Panc1 (cell line): ENCODE measurements at regions not wholly inside any gene's neighbourhood (a gene's known extent, or its start where the extent isn't known, plus 50 kb on each side); places are given as distances from the start of the nearest gene placed in this dataset.

Experiments
- ATAC-seq: fragments of 200-7000 bp; cut with Tn5 transposase; 2 replicates; pipeline ENCODE4 v1.9.1; 2020; ENCODE audit warnings: mild to moderate bottlenecking, moderate library complexity
- BruUV-seq: library from RNA; stranded (reverse); fragments of 400-500 nt; replicated peaks from 2 replicates; lab custom pipeline; 2021; lab: Mats Ljungman, UMichigan
- CTCF ChIA-PET: fragments of 300-600 bp; sonication (Branson Sonifier 250); formaldehyde crosslinking; loops from one replicate; lab custom pipeline; 2022; ENCODE audit warnings: antibody characterized with exemption; lab: Charles Lee
- POLR2A ChIA-PET: fragments of 300-600 bp; sonication (Branson Sonifier 250); formaldehyde crosslinking; loops from one replicate; lab custom pipeline; 2022; ENCODE audit warnings: antibody characterized with exemption; lab: Charles Lee
- DNase-seq: peaks from one replicate; pipeline ENCODE4 v3.0.0-alpha.2; 2010; ENCODE audit warnings: low read depth, low spot score
- H3K27ac ChIP-seq: 2 replicates; pipeline ENCODE4 v1.5.1; 2011; ENCODE audit warnings: mild to moderate bottlenecking, low read length, inconsistent platforms
- H3K27me3 ChIP-seq: fragments of 200-500 bp; sonication (Bioruptor generic); 2 replicates; pipeline ENCODE4 v1.6.0; 2014; ENCODE audit warnings: low read length, inconsistent platforms; ENCODE audit not compliant: control insufficient read depth, insufficient read depth
- H3K36me3 ChIP-seq: fragments of 200-500 bp; sonication (Bioruptor generic); 2 replicates; pipeline ENCODE4 v1.5.1; 2014; ENCODE audit warnings: inconsistent platforms, mild to moderate bottlenecking, low read length, moderate library complexity; ENCODE audit not compliant: control insufficient read depth, insufficient read depth
- H3K4me1 ChIP-seq: 2 replicates; pipeline ENCODE4 v1.5.1; 2011; ENCODE audit warnings: inconsistent platforms, mild to moderate bottlenecking, low read length, moderate library complexity; ENCODE audit not compliant: control insufficient read depth, insufficient read depth
- H3K4me3 ChIP-seq, 2 experiments: 2 replicates each; pipeline ENCODE4 v1.5.1; 2011 to 2012; ENCODE audit warnings: low read depth in 2 of 2, low read length in 2 of 2, mild to moderate bottlenecking in 2 of 2, inconsistent platforms in 1 of 2, moderate library complexity in 1 of 2
- H3K9me3 ChIP-seq: fragments of 200-500 bp; sonication (Bioruptor generic); 2 replicates; pipeline ENCODE4 v1.5.1; 2014; ENCODE audit warnings: low read depth, mild to moderate bottlenecking, inconsistent platforms, low read length, moderate library complexity; ENCODE audit not compliant: control insufficient read depth, insufficient read depth
- POLR2AphosphoS5 ChIP-seq: IDR thresholded peaks from 2 replicates; pipeline ENCODE4 v1.6.1; 2012; ENCODE audit warnings: mild to moderate bottlenecking, low read depth, low read length, moderate library complexity
- SIN3A ChIP-seq: IDR thresholded peaks from 2 replicates; pipeline ENCODE4 v1.6.1; 2012; ENCODE audit warnings: low read depth, mild to moderate bottlenecking, low read length, moderate library complexity, borderline replicate concordance; ENCODE audit not compliant: insufficient read depth
- TCF7L2 ChIP-seq: IDR thresholded peaks from 2 replicates; pipeline ENCODE4 v1.6.1; 2011; ENCODE audit warnings: mild to moderate bottlenecking, low read depth, low read length, inconsistent platforms
- in situ Hi-C: cut with HindIII; loops from 2 replicates; pipeline ENCODE4 v1.10.0; 2016; ENCODE audit warnings: low sequenced_read_pairs, low pct_unique_long_range_greater_than_20kb
- intact Hi-C: fragments of 100-400 bp; cut with micrococcal nuclease; formaldehyde crosslinking; loops from one replicate; pipeline ENCODE4 v1.10.0; 2022; ENCODE audit not compliant: unreplicated experiment
- TF ChIP-seq, protein P1 (sequence below): fragments of 450-650 bp; IDR thresholded peaks from 2 replicates; pipeline ENCODE4 v1.5.1; 2017; ENCODE audit warnings: mild to moderate bottlenecking
- TF ChIP-seq, protein P2 (sequence below), 2 experiments: IDR thresholded peaks; 2 replicates each; pipeline ENCODE4 v1.6.1; 2011 to 2012; ENCODE audit warnings: low read depth in 2 of 2, control low read depth in 1 of 2, low read length in 1 of 2, mild to moderate bottlenecking in 1 of 2, moderate library complexity in 1 of 2; ENCODE audit not compliant: insufficient read depth in 1 of 2

DNA sequence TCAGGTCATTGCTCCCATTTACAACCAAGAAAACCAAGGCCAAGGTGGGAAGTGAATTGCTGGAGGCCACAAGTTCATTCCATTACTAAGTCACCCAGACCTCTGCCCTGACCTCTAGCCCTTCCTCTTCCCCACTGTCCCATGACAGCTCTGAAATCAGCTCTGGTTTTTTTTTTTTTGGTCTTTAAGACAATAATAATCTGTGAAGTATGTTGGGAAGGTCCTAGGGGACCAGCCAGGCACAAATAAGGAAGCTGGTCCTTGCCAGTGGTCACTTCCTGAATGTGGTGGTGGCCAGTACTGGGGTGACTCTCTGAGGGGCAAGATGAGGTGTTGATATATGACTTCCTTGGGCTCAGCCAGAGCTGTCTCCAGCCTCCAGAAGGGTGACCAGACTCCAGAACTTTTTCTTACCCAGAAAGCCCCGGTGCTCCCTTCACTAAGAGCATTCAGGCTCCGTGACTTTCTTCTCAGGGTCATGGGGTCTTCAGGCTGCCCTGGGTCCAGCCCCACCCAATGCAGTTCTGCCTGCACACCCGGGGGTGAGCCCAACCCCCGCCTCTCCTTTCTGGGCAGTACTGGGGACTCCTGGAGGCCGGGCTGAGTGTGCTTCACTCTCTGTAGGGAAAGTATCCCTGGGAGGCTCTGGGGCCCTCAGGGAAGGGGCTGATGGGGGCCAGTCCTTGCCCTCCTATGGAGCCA, 159.6 kb downstream of the PTPRU start:
- Histone ChIP-seq H3K27ac (no peak overlapping the region), H3K4me3 (no peak overlapping the region), H3K36me3 (no peaks in the 10 kb centered on the region), H3K27me3 (no peaks in the 10 kb centered on the region; the same call in 1 of the 2 replicates), H3K9me3 (no peaks in the 10 kb centered on the region), H3K4me1 (no peaks in the 10 kb centered on the region)
- ChIA-PET POLR2A (no interaction called here), CTCF (interaction anchor here (0.7 kb wide), 1 partner anchor 150 kb away, joined by 3 read pairs; no protein-coding TSS in a partner anchor)
- intact Hi-C loops (no loop called here), in situ Hi-C loops (no loop called here)
- no TSS peak for BruUV-seq
- no peak for DNase-seq
- TF ChIP-seq, protein P1, sequence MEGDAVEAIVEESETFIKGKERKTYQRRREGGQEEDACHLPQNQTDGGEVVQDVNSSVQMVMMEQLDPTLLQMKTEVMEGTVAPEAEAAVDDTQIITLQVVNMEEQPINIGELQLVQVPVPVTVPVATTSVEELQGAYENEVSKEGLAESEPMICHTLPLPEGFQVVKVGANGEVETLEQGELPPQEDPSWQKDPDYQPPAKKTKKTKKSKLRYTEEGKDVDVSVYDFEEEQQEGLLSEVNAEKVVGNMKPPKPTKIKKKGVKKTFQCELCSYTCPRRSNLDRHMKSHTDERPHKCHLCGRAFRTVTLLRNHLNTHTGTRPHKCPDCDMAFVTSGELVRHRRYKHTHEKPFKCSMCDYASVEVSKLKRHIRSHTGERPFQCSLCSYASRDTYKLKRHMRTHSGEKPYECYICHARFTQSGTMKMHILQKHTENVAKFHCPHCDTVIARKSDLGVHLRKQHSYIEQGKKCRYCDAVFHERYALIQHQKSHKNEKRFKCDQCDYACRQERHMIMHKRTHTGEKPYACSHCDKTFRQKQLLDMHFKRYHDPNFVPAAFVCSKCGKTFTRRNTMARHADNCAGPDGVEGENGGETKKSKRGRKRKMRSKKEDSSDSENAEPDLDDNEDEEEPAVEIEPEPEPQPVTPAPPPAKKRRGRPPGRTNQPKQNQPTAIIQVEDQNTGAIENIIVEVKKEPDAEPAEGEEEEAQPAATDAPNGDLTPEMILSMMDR: no peak
- TF ChIP-seq, protein P2, sequence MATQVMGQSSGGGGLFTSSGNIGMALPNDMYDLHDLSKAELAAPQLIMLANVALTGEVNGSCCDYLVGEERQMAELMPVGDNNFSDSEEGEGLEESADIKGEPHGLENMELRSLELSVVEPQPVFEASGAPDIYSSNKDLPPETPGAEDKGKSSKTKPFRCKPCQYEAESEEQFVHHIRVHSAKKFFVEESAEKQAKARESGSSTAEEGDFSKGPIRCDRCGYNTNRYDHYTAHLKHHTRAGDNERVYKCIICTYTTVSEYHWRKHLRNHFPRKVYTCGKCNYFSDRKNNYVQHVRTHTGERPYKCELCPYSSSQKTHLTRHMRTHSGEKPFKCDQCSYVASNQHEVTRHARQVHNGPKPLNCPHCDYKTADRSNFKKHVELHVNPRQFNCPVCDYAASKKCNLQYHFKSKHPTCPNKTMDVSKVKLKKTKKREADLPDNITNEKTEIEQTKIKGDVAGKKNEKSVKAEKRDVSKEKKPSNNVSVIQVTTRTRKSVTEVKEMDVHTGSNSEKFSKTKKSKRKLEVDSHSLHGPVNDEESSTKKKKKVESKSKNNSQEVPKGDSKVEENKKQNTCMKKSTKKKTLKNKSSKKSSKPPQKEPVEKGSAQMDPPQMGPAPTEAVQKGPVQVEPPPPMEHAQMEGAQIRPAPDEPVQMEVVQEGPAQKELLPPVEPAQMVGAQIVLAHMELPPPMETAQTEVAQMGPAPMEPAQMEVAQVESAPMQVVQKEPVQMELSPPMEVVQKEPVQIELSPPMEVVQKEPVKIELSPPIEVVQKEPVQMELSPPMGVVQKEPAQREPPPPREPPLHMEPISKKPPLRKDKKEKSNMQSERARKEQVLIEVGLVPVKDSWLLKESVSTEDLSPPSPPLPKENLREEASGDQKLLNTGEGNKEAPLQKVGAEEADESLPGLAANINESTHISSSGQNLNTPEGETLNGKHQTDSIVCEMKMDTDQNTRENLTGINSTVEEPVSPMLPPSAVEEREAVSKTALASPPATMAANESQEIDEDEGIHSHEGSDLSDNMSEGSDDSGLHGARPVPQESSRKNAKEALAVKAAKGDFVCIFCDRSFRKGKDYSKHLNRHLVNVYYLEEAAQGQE (IDR thresholded peaks at IDR 0.05; ENCODE audit: insufficient read depth in 1 of 2, low read depth in 2 of 2, low read length in 1 of 2): no peak
- no peak for TF ChIP-seq TCF7L2
- TF ChIP-seq POLR2AphosphoS5: no peak
- no peak for TF ChIP-seq SIN3A
- no peak for ATAC-seq

DNA sequence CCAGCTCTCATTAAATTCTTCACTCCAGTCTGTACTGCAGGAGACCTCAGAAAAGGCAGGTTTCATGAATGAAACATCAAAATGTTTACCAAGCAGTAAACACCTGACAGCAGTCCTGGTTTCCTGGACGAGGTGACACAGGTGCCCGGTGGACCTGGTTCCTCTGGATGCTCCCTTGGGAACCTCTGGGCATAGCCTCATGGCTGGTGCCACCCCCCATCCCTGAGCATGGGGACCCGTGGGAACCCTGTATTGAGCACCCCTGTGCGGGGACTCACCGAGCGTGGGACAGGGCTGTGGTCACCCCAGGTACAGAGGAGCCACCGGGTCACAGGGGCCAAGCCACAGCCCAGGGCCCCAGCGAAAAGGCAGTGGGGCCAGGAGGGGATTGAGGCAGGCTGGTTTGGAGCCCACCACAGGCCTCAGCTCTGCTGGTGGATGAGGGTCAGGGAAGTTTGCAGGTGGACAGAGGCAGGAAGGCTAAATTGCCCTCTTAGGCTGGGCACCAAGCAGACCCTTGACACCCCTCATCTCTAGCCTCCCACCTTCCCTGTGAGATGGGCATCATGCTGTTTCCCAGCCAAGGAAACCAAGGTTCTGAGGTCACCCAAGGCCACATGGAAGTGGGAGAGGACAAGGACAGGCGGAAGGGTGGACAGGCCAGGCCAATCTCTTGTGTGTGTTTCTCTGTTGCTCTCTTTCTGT, 158.4 kb downstream of the PTPRU start:
- ChIA-PET POLR2A (no interaction called here), CTCF (interaction anchor here (1.0 kb wide), 1 partner anchor 14 kb away, joined by 3 read pairs; no protein-coding TSS in a partner anchor)
- Histone ChIP-seq H3K27ac (no peak overlapping the region), H3K4me3 (no peak overlapping the region), H3K36me3 (no peaks in the 10 kb centered on the region), H3K27me3 (no peaks in the 10 kb centered on the region; the same call in 1 of the 2 replicates), H3K4me1 (no peaks in the 10 kb centered on the region), H3K9me3 (no peaks in the 10 kb centered on the region)
- intact Hi-C loops (no loop called here), in situ Hi-C loops (no loop called here)
- TF ChIP-seq TCF7L2 (no peak), POLR2AphosphoS5 (no peak), SIN3A (no peak)
- TF ChIP-seq, protein P2 (IDR thresholded peaks at IDR 0.05; ENCODE audit: insufficient read depth in 1 of 2, low read depth in 2 of 2, low read length in 1 of 2): no peak
- TF ChIP-seq, protein P1: no peak
- no TSS peak for BruUV-seq
- DNase-seq (no peak), ATAC-seq (no peak)
